Neural progenitor cell (in vitro differentiated cells): ENCODE measurements at regions not wholly inside any gene's neighbourhood (a gene's known extent, or its start where the extent isn't known, plus 50 kb on each side); places are given as distances from the start of the nearest gene placed in this dataset.

Experiments
- DNase-seq: peaks from one replicate; pipeline ENCODE4 v3.0.0-alpha.2; 2016; ENCODE audit warnings: low spot score
- H2AFZ ChIP-seq: fragments of 200-600 bp; sonication (generic); replicated peaks from 2 replicates; pipeline ENCODE4 v1.6.1; 2016; ENCODE audit warnings: antibody characterized with exemption
- H3F3A ChIP-seq: fragments of 200-600 bp; sonication (generic); 2 replicates; pipeline ENCODE4 v1.6.1; 2016; ENCODE audit warnings: antibody characterized with exemption, low read depth
- H3K27ac ChIP-seq: fragments of 200-600 bp; sonication (generic); 2 replicates; pipeline ENCODE4 v1.5.1; 2016; ENCODE audit warnings: mild to moderate bottlenecking
- H3K27me3 ChIP-seq: fragments of 200-600 bp; sonication (generic); 2 replicates; pipeline ENCODE4 v1.6.1; 2016; ENCODE audit warnings: mild to moderate bottlenecking, moderate library complexity
- H3K36me3 ChIP-seq: fragments of 200-600 bp; sonication (generic); 2 replicates; pipeline ENCODE4 v1.5.1; 2016
- H3K4me1 ChIP-seq: fragments of 200-600 bp; sonication (generic); 2 replicates; pipeline ENCODE4 v1.6.1; 2016; ENCODE audit warnings: mixed run types
- H3K4me2 ChIP-seq: fragments of 200-600 bp; sonication (generic); 2 replicates; pipeline ENCODE4 v1.6.1; 2016
- H3K4me3 ChIP-seq: fragments of 200-600 bp; sonication (generic); 2 replicates; pipeline ENCODE4 v1.5.1; 2016
- H3K79me2 ChIP-seq: fragments of 200-600 bp; sonication (generic); 2 replicates; pipeline ENCODE4 v1.6.1; 2016; ENCODE audit warnings: low read depth
- H3K9ac ChIP-seq: fragments of 200-600 bp; sonication (generic); 2 replicates; pipeline ENCODE4 v1.6.1; 2016
- H3K9me3 ChIP-seq: fragments of 200-600 bp; sonication (generic); 2 replicates; pipeline ENCODE4 v1.5.1; 2016; ENCODE audit warnings: low read depth
- H4K20me1 ChIP-seq: fragments of 200-600 bp; sonication (generic); 2 replicates; pipeline ENCODE4 v1.6.1; 2016; ENCODE audit warnings: low read depth
- H3K27ac Mint-ChIP-seq: 3 replicates; pipeline ENCODE4 v1.8.0; 2021; ENCODE audit warnings: mixed read lengths
- H3K27me3 Mint-ChIP-seq: 2 replicates; pipeline ENCODE4 v1.8.0; 2022; ENCODE audit warnings: low read depth, mild to moderate bottlenecking, inconsistent platforms, moderate library complexity, mixed read lengths; ENCODE audit not compliant: insufficient read depth
- H3K36me3 Mint-ChIP-seq: 3 replicates; pipeline ENCODE4 v1.8.0; 2021; ENCODE audit warnings: mixed read lengths
- H3K4me1 Mint-ChIP-seq: 3 replicates; pipeline ENCODE4 v1.8.0; 2021; ENCODE audit warnings: mixed read lengths
- H3K4me3 Mint-ChIP-seq: 3 replicates; pipeline ENCODE4 v1.8.0; 2021; ENCODE audit warnings: mild to moderate bottlenecking, moderate library complexity, mixed read lengths
- H3K9me3 Mint-ChIP-seq: 3 replicates; pipeline ENCODE4 v1.8.0; 2020; ENCODE audit warnings: mixed read lengths
- CTCF ChIP-seq: fragments of 200-600 bp; sonication (generic); IDR thresholded peaks from 2 replicates; pipeline ENCODE4 v1.5.1; 2017; ENCODE audit warnings: antibody characterized with exemption, mild to moderate bottlenecking
- EZH2 ChIP-seq: fragments of 200-600 bp; sonication (generic); IDR thresholded peaks from 2 replicates; pipeline ENCODE4 v1.6.1; 2017; ENCODE audit warnings: antibody characterized with exemption, mild to moderate bottlenecking, moderate library complexity
- EZH2phosphoT487 ChIP-seq: fragments of 200-600 bp; sonication (generic); IDR thresholded peaks from 2 replicates; pipeline ENCODE4 v1.6.1; 2017; ENCODE audit warnings: antibody characterized with exemption

GRCh38 chr17:55895112-55895759 is 144.4 kb downstream of the PCTP start:
- no peaks in the 10 kb centered on the region for H3K36me3 Mint-ChIP-seq
- Histone ChIP-seq H3K4me3 (no peak overlapping the region), H3K79me2 (no peaks in the 10 kb centered on the region), H2AFZ (no peak overlapping the region), H3F3A (no peaks in the 10 kb centered on the region), H3K4me2 (no peak overlapping the region), H3K4me1 (no peaks in the 10 kb centered on the region), H3K9ac (no peak overlapping the region), H3K27ac (no peak overlapping the region), H3K9me3 (no peaks in the 10 kb centered on the region), H3K36me3 (no peaks in the 10 kb centered on the region), H4K20me1 (no peaks in the 10 kb centered on the region), H3K27me3 (no peaks in the 10 kb centered on the region)
- no peak for TF ChIP-seq CTCF
- H3K4me1 Mint-ChIP-seq = no peaks in the 10 kb centered on the region
- peaks cover 2% of the 10 kb centered on the region for H3K27me3 Mint-ChIP-seq
- DNase-seq = no peak
- no peak overlapping the region for H3K27ac Mint-ChIP-seq
- no peak overlapping the region for H3K4me3 Mint-ChIP-seq
- H3K9me3 Mint-ChIP-seq = peaks cover 4% of the 10 kb centered on the region

GRCh38 chr17:55897301-55897700 is 146.4 kb downstream of the PCTP start:
- Histone ChIP-seq H3K36me3 (no peaks in the 10 kb centered on the region), H4K20me1 (no peaks in the 10 kb centered on the region), H3K79me2 (no peaks in the 10 kb centered on the region), H3K4me3 (no peak overlapping the region), H3K27me3 (no peaks in the 10 kb centered on the region), H3K9ac (no peak overlapping the region), H3F3A (no peaks in the 10 kb centered on the region), H3K4me2 (no peak overlapping the region), H3K4me1 (no peaks in the 10 kb centered on the region), H3K27ac (no peak overlapping the region), H2AFZ (no peak overlapping the region), H3K9me3 (no peaks in the 10 kb centered on the region)
- H3K4me3 Mint-ChIP-seq = no peak overlapping the region
- no peak for TF ChIP-seq CTCF
- no peak for TF ChIP-seq EZH2phosphoT487
- no peak for TF ChIP-seq EZH2
- no peak for DNase-seq
- no peak overlapping the region for H3K27ac Mint-ChIP-seq
- H3K27me3 Mint-ChIP-seq = peaks cover 2% of the 10 kb centered on the region
- H3K9me3 Mint-ChIP-seq = no peaks in the 10 kb centered on the region
- H3K4me1 Mint-ChIP-seq = no peaks in the 10 kb centered on the region
- no peaks in the 10 kb centered on the region for H3K36me3 Mint-ChIP-seq

DNA sequence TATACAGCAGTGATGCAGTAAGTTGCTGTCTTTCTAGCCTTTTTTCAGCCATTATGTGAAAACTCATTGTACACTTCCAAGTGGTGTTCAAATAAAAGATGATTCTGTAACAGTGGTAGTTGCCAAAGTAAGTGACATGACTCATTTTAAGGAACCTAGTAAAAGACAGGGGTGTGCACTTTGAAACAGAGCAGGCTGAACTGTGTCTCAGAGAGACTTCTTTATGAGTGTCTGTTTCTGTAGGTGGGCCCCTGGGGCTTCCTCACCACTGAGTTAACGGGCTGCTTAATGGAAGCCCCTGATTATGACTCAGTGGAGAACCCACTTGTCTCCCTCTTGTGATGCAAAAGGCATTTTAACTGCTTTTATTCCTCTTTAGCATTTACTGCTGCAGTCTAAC is 147.3 kb downstream of the PCTP start:
- Mint-ChIP-seq H3K9me3 (no peaks in the 10 kb centered on the region), H3K36me3 (no peaks in the 10 kb centered on the region), H3K27ac (no peak overlapping the region), H3K4me3 (no peak overlapping the region), H3K27me3 (peaks cover 2% of the 10 kb centered on the region), H3K4me1 (no peaks in the 10 kb centered on the region)
- no peaks in the 10 kb centered on the region for H3K79me2 ChIP-seq
- DNase-seq = no peak
- H3K27me3 ChIP-seq = no peaks in the 10 kb centered on the region
- H3K36me3 ChIP-seq = no peaks in the 10 kb centered on the region
- no peak overlapping the region for H3K4me3 ChIP-seq
- no peak overlapping the region for H3K9ac ChIP-seq
- TF ChIP-seq EZH2phosphoT487 (no peak), EZH2 (no peak)
- H3K4me1 ChIP-seq = no peaks in the 10 kb centered on the region
- H2AFZ ChIP-seq = no peak overlapping the region
- H4K20me1 ChIP-seq = no peaks in the 10 kb centered on the region
- no peaks in the 10 kb centered on the region for H3F3A ChIP-seq
- no peak overlapping the region for H3K27ac ChIP-seq
- no peaks in the 10 kb centered on the region for H3K9me3 ChIP-seq
- no peak overlapping the region for H3K4me2 ChIP-seq

DNA sequence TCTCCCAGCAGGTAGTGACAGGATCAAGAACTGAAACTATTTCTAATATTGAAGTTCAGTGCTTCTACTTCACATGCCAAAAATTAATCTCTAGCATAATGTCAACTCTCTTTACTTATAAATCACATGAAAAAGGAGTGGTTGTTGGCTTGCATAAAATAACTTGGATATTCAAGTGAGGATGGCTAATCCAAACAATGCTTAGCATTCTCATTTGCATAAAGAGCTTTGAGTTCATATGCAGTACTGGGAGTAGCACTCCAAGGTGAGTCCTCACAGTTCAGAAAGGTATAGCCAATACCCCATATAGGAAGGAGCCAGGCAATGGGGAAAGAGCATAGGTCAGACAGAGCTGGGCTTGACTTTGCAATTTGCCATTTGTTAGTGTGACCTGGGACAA is 149.3 kb downstream of the PCTP start:
- Mint-ChIP-seq H3K4me1 (no peaks in the 10 kb centered on the region), H3K4me3 (no peak overlapping the region), H3K36me3 (no peaks in the 10 kb centered on the region), H3K27me3 (peaks cover 2% of the 10 kb centered on the region), H3K9me3 (no peaks in the 10 kb centered on the region), H3K27ac (no peak overlapping the region)
- Histone ChIP-seq H3K9me3 (no peaks in the 10 kb centered on the region), H3F3A (no peaks in the 10 kb centered on the region), H3K36me3 (no peaks in the 10 kb centered on the region), H3K4me3 (no peak overlapping the region), H3K27me3 (no peaks in the 10 kb centered on the region), H3K9ac (no peak overlapping the region), H3K27ac (no peak overlapping the region), H2AFZ (no peak overlapping the region), H3K4me1 (no peaks in the 10 kb centered on the region), H3K79me2 (no peaks in the 10 kb centered on the region), H3K4me2 (no peak overlapping the region), H4K20me1 (no peaks in the 10 kb centered on the region)
- DNase-seq = no peak
- TF ChIP-seq CTCF = no peak
- no peak for TF ChIP-seq EZH2
- no peak for TF ChIP-seq EZH2phosphoT487
